ENCODE measurements at regions not wholly inside any gene's neighbourhood (a gene's known extent, or its start where the extent isn't known, plus 50 kb on each side); places are given as distances from the start of the nearest gene placed in this dataset.
A peak's percentile ranks its signal among the peaks of the same experiment; 100 is the strongest.
"Not testable (repeated sequence)": the region's sequence is repeated elsewhere in the genome, so short reads cannot be mapped to it uniquely, and the experiment has no call there.

DNA sequence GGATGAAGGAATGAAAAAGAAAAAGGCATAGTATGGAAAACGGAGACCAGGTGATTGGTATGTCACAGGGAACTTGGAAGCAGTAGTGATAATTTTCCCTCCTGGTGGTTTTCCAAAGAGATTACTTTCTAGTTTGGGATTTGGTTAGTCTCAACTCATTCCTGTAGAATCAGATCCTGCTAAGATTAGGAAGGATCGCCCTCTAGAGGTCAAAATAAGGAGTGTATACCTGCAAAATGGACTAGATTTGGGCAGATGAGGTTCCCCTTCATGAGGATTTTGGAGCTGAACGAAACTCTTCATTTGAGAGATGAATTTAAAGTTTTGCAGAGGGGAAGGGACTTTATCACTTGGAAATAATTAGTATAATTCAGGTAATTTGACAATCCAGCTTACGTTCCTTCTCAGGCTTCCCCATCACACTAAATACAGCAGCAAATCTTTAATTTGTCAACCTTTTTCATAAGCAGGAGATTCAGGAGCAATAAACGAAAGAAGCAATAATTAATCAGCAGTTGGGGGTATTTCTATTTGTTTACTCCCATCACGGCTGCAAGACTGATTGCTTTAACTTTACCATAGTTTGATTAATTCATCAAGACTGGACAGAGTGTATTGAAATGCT is 65.2 kb downstream of the CCDC195 start:
- peak; percentile 41 for DNase-seq (ENCODE audit: low spot score)

DNA sequence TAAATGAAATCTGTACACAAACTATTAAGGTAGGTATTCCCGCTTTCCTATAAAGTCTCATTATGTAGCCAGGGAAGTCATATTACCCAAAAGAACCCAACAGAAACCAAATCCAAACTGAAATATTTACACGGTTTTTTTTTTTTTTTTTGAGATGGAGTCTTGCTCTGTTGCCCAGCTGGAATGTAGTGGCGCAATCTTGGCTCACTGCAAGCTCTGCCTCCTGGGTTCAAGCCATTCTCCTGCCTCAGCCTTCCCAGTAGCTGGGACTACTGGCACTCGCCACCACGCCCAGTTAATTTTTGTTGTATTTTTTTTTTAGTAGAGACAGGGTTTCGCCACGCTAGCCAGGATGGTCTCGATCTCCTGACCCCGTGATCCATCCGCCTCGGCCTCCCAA is 62.5 kb upstream of the CUL3 start:
- not testable (repeated sequence) for DNase-seq (ENCODE audit: low spot score)

DNA sequence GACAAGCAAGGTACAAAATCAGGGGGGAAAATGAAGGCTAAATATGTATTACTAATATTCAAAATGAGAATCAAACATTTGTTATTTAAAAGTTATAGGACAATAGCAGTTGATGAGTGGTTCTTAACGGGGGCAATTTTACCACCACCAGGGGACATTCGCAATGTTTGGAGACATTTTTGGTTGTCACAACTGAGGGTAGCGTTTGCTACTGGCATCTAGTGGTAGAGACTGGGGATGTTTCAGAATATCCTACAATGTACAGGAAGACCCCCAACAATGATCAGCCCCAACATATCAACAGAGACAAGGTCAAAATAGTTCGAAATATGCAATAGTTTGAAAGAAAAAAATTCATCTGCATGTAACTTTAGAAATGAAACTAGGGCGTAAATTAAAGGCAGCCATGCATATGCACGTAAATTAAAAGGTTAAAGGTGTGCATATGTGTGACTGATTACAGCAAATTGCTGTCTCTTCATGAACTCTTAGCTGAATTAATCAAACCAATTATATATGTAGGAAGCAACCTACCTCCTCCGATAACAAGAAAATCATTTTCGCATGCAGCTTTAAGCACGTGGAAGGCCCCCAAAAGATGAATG is 61.2 kb upstream of the CUL3 start:
- DNase-seq (ENCODE audit: low spot score): peak; percentile 13

DNA sequence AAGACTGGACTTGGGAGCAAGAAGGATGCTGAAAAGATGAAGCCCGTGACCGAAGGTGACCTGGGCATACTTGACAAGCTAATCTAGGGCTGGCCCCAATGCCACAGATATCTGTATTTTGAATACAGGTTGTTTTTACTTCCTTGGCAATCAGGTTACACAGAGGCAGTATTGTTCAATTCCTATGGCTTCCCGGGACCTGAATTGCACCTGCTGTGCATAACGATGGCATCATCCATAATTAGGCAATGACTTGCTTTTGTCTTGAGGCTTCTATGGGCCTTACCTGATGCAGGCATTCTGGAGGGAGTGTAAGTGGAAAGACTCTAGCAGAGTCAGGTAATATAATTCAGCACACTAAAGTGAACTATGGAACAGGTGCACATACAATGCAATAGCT is 60.6 kb upstream of the CUL3 start:
- peak; percentile 39 for DNase-seq (ENCODE audit: low spot score)

DNA sequence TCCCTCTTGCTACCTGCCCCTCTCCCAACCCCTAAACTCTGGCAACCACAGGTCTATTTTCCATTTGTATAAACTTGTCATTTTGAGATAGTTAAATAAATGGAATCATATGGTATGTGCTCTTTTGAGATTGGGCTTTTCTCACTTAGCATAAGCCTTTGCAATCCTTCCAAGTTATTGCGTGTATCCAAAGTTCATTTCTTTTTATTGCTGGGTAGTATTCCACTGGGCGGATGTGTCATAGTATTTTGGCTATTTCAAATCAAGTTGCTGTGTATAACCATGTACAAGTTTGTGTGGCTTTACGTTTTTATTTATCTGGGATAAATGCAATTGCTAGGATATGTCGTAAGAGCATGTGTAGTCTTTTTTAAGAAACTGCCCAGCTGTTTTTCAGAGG is 55.5 kb upstream of the CUL3 start:
- DNase-seq (ENCODE audit: low spot score): no peak

DNA sequence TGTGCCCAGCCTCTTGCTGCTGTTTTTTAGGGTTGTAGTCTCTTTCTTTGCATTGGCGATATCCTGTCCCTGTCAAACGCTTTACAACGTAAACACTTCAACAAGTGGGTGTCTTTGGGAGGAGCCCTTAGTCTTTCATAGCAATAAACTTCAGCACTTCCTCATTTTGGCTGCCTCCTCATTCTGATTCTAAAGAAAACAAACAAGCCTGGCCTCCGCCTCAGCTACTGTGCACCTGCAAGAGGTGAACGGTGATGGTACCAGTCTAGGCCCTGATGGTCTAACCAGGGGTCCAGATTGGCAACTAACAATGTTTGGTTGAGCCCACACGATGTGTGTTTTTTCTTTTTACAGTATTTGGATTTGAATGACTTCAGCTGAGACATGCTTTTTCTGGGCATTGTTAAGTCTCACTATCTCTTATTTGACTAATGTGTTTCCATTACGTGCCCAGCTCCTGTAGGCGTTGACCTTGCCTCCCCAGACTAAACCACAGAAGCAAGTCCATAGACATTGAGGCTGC is 53.2 kb upstream of the CUL3 start:
- no peak for DNase-seq (ENCODE audit: low spot score)
